ENCODE measurements at regions not wholly inside any gene's neighbourhood (a gene's known extent, or its start where the extent isn't known, plus 50 kb on each side); places are given as distances from the start of the nearest gene placed in this dataset.

DNA sequence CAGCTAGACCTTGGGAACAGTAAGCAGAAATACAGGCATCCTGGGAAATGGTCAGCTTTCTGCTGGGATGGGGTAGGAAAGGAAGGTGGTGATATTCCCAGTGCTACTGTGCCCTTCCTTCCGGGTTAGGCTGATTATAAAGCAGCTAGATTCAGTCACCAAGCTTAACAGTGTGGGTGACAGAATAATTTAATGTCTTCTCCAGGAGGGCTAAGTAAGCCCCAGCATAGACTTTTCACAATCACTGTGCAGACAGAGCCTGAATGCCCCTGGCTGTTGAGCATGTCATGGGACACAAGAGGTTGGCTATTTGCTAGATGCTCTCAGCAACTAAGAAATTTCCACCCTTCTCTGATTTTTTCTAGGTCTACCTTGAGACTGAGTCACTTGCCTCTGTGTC lies 513.0 kb downstream of the TOX3 start:
- no peak for DNase-seq (ENCODE audit: extremely low spot score)
- ChIA-PET POLR2A (no interaction called here), CTCF (no interaction called here)
- TF ChIP-seq, protein P1, sequence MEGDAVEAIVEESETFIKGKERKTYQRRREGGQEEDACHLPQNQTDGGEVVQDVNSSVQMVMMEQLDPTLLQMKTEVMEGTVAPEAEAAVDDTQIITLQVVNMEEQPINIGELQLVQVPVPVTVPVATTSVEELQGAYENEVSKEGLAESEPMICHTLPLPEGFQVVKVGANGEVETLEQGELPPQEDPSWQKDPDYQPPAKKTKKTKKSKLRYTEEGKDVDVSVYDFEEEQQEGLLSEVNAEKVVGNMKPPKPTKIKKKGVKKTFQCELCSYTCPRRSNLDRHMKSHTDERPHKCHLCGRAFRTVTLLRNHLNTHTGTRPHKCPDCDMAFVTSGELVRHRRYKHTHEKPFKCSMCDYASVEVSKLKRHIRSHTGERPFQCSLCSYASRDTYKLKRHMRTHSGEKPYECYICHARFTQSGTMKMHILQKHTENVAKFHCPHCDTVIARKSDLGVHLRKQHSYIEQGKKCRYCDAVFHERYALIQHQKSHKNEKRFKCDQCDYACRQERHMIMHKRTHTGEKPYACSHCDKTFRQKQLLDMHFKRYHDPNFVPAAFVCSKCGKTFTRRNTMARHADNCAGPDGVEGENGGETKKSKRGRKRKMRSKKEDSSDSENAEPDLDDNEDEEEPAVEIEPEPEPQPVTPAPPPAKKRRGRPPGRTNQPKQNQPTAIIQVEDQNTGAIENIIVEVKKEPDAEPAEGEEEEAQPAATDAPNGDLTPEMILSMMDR (IDR thresholded peaks at IDR 0.05; ENCODE audit: control extremely low read depth, extremely low read depth, low read depth, missing control alignments), result no peak

DNA sequence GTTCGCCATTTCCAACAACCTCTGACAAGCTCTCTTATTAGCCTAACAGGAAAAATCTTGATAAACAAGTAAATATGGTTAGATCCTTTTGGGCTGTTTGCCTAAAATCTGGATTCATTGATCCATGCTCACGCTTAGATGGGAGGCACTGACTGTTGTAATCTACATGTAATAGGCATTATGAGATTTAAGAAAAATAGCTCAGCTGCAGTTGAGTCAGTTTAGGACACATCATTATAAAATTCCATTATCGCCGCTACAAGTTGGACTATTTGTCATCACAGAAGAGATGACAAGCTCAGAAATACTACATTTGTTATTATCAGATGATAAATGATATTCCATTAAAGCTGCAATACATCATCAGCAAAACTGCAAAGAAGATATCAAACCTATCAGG lies 524.0 kb downstream of the TOX3 start:
- ChIA-PET CTCF (no interaction called here), POLR2A (no interaction called here)
- DNase-seq (ENCODE audit: extremely low spot score), result no peak
- TF ChIP-seq, protein P1 (IDR thresholded peaks at IDR 0.05; ENCODE audit: control extremely low read depth, extremely low read depth, low read depth, missing control alignments), result no peak

DNA sequence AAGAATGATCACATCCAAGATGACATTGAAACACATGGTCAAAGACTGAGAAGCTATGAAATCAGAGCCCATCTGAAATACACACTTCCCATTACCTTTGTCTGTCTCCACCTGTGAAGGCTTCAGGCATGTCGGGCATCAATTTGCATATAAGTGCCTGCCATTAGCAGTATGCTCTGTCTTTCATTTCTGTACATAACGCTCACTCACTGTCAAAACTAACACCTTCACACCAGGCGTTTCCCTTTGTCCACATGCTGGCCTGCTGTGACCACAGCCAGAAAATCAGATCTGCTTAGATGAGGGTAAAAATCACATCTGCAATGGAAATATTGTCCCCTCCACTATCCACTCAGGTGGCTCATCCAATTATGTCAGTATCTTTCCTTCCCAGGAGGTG lies 524.8 kb downstream of the TOX3 start:
- TF ChIP-seq, protein P1 (IDR thresholded peaks at IDR 0.05; ENCODE audit: control extremely low read depth, extremely low read depth, low read depth, missing control alignments), result no peak
- no peak for DNase-seq (ENCODE audit: extremely low spot score)
- CTCF ChIA-PET, result no interaction called here
- POLR2A ChIA-PET, result no interaction called here

DNA sequence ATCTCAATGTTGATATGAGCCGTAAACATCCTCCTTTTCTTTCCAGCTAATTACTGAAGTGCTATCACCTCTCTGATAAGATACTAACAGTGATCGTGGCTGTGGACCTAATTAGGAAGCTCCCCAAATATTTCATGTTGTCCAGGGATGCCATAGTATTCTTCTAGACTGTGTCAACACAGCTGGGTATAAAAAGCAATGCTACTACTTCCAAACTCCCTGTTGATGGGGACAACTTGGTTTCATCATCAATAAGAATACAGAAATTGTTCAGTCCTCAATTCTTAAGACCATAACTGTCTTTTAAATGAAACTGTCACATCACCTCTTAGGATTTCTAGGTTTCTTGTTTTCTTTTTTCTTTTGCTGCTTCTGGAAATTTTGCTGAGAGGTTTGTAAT lies 530.6 kb downstream of the TOX3 start:
- ChIA-PET POLR2A (no interaction called here), CTCF (no interaction called here)
- TF ChIP-seq, protein P1 (IDR thresholded peaks at IDR 0.05; ENCODE audit: control extremely low read depth, extremely low read depth, low read depth, missing control alignments), result no peak
- no peak for DNase-seq (ENCODE audit: extremely low spot score)

- TF ChIP-seq, protein P1 (IDR thresholded peaks at IDR 0.05; ENCODE audit: control extremely low read depth, extremely low read depth, low read depth, missing control alignments), result no peak
- ChIA-PET POLR2A (no interaction called here), CTCF (no interaction called here)
- DNase-seq (ENCODE audit: extremely low spot score), result no peak
These were observed 541.4 kb downstream of the TOX3 start for GRCh38 chr16:52005551-52005950.

DNA sequence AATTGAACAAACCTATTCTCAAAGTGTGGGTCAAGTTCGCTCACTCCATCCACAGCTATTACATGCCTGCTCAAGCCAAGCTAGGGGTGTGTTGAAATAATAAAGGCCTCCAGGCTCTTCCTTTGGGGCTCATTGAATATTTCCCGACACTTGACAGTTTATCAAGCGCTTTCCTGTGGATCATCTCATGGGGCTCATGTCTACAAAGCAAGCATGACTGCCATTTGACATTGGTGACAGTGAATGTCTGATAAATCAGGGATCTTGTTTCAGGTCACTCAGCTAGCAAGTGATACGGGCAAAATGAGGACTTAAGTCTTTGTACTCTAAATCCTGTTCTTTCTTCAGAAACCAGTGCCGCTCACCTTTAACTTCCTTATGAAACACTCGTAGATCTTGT lies 542.6 kb downstream of the TOX3 start:
- no peak for DNase-seq (ENCODE audit: extremely low spot score)
- TF ChIP-seq, protein P1 (IDR thresholded peaks at IDR 0.05; ENCODE audit: control extremely low read depth, extremely low read depth, low read depth, missing control alignments), result no peak
- POLR2A ChIA-PET, result no interaction called here
- CTCF ChIA-PET, result no interaction called here

DNA sequence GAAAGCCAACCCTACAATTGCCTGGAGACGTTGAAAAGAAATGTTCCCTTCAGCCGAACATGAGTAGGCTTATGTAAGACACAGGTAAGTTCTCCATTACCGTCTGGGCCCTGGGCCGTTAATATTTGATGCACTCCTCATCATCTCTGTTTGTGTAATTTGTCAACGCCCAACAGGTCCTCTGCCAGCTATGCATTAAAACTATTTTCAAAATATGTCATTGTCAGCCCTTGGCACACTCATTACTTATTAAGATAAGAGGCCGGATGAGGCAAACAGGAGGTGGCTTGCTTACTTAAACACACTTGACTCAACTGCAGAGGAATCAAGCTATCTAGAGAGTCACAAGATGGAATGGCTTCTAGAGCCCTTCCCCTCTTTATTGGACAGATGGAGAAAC lies 544.9 kb downstream of the TOX3 start:
- ChIA-PET CTCF (no interaction called here), POLR2A (no interaction called here)
- DNase-seq (ENCODE audit: extremely low spot score), result no peak
- TF ChIP-seq, protein P1 (IDR thresholded peaks at IDR 0.05; ENCODE audit: control extremely low read depth, extremely low read depth, low read depth, missing control alignments), result no peak

Data from GM10248 (cell line).